ENCODE measurements at regions not wholly inside any gene's neighbourhood (a gene's known extent, or its start where the extent isn't known, plus 50 kb on each side); places are given as distances from the start of the nearest gene placed in this dataset.
"Not testable (repeated sequence)": the region's sequence is repeated elsewhere in the genome, so short reads cannot be mapped to it uniquely, and the experiment has no call there.

DNA sequence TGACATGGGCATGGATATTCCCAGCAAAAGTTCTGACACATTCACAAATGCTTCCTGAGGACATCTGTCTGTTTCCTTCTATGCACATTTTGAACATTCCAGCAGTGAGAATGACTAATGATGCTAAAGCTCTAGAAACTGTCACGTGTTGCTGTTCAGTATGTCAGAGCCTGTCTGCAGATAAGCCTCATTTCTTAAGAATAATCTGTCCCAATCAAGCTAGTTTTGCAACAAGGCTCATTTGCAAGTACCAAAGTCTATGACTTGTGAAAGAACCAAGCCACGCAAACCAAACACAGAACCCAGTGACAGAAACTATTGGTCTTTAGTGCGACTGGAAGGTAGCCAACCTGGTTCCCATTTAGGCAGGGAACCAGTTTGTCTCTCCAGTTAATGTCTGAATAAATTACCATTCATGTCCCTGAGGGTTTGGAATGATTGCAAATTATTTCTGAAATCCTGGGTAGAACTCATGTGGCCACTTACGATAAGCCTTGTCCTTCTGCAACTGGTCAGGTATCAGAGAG lies 178.5 kb downstream of the C9orf152 start:
- DNase-seq: peak; percentile 97

DNA sequence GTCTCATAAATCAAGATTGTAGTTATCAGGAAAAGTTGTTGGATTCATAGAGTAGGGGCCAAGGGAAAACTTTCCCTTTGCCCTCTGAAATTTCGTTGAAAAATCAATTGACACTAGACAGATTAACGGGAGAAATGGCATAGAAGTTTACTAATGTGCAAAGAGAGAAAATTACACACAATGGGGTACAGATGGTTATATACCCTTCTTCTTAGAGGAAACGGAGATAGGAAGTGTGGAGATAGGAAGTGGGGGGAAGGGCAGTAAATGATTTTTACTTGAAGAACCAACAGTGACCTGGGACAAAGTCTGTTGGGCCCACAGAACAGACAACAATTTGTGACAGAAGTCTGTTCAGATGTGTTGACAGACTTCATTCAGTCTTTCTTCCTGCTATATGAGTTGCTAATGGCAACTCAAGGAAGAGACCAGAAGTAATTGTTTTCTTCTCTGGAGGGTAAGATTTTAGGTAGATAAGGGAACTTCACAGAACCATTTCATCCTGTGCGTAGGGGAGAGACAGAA lies 177.9 kb downstream of the C9orf152 start:
- no peak for DNase-seq

DNA sequence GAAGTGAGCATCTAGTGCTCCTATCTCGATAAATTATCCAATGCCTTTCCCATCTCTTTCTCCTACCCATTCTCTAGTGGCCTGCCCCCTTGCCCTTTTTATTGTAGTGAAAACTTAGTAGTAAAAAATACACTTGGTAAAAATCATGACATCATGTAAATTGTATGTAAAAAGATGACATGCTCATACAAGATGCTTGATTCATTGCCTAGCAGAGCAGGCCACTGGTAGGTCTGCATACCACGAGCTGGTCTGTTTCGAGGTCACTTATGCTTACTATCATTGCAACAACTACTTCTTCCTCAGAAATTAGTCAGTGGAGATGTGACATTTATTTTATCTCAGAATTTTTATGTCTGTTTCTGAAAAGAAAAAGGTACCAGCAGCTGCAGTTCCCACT lies 177.3 kb downstream of the C9orf152 start:
- peak; percentile 84 for DNase-seq

GRCh38 chr9:110031511-110032173 lies 176.3 kb downstream of the C9orf152 start:
- peak; percentile 94 for DNase-seq

GRCh38 chr9:110032532-110032931 lies 175.4 kb downstream of the C9orf152 start:
- DNase-seq: not testable (repeated sequence)

GRCh38 chr9:110033869-110034268 lies 174.1 kb downstream of the C9orf152 start:
- DNase-seq: peak; percentile 31

GRCh38 chr9:110036286-110036685 lies 171.7 kb downstream of the C9orf152 start:
- DNase-seq: no peak

- DNase-seq: peak; percentile 83
Measured at GRCh38 chr9:110040788-110041187, 167.2 kb downstream of the C9orf152 start.

- no peak for DNase-seq
Measured at GRCh38 chr9:110041452-110041851, 166.5 kb downstream of the C9orf152 start.

DNA sequence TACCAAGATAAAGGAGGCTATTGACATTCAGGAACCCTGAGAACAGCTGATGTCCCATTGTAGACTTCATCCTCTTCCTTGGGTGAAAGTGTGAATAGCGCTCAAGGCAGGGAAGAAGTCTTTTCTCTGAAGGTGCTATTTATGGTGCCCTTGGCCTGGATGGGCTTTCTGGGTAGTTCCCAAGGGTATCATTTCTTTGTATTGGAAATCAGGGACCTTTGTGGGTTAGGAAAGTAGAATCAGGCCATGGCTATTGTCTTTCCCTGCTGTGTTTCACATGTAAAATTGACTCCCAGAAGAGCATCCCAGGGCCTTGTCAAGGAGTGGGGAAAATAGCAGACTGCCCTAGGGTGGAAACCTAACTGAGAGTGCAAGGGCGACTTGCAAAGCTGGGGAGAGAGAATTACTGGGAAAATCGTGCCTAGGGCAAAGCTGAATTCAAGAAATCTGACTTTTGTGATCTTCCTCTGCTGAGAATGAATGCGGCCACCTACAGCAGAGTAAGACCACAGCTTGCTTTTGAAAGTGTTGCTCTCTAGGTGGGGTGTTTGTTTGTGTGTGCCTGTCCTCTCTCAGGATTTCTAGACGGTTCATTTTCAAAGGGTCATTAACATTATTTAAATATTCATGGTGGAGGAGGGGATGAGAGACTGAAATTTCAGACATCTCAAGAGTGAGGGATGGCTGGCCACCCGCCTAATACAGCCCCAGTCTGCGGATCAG lies 160.6 kb downstream of the C9orf152 start:
- DNase-seq: no peak

DNA sequence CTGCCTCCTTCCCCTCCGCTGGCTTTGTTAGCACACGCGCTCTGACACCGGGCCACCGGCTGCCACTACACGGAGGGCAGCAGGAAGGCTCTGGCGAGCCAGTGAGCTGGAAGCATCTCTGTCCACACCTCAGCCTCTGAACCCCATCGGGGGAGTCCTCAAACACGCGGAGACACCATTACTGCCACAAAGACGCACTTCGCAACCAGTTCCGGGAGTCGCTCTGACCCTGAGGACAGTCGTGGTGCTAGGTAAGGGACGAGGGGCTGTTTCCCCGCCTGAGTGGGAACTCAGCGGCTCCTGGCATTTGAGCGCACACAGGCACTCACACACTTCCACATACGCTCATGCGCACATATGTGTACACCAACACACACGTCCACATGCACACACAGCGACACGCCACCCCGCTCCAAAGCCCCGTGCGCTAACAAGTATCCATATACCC lies 160.0 kb downstream of the C9orf152 start:
- DNase-seq: no peak

DNA sequence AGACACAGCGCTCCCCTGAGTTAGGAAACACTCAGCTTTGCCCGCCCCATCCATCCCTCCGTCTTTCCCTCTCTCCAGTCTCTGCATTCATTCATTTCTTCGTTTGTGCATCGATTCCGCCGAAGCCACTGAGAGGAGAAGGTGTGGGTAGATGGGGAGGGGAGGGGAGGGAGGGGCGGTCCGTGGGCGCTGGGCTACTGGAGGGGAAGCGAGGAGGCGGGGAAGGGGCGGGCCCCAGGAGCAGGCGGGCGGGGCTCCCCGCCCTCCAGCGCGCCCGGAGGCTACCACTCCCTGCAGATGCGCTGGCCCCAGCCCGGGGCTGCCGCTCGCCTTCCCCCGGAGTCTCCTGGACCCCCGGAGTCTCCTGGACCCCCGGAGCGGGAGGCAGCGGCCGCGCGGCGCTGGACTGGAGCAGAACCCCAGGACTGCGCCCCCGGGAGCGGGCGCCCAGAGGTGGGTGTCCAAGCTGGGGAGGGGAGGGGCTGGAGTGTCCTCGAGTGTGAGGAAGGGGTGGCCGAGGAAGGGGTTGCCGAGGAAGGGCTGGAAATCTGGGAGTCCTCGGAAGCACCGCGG lies 159.5 kb downstream of the C9orf152 start:
- DNase-seq: peak; percentile 81

- DNase-seq: peak; percentile 30
Measured at GRCh38 chr9:110048976-110049698, 158.8 kb downstream of the C9orf152 start.

DNA sequence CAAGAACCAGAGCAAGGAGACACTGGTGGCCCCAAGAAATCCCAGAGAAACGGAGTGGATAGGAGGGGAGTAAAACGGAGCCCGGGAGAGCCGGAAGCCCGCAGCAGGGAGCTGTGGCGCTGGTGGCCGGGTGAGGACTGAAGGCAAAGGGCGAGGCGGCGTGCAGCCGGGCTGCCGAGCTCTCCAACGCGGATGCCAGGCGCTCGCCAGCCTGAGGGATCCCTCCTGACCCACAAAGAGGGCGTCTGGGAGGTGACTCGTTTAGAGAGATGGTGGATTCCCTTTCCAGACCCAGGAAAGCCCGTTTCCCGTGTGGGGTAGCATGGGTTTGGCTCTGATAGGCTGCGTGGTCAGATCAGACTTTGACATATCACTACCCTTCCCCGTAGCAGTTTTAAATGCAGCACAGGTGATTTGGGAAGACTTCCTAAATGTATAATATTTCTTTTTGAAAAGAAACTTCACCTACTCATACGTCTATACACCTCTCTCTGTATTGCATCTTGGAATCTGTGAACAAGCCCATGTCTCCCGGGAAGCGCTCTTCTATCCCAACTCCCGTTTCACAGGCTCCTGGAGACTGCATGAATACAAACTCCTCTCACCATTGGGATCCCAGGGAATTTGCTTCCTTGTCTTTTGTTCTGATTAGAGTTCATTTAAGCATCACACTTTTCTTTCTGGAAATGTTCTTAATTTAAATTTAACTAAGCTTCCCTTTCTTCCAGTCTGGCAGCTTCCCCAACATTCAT lies 158.1 kb downstream of the C9orf152 start:
- peak; percentile 42 for DNase-seq

- DNase-seq: peak; percentile 95
Measured at GRCh38 chr9:110050925-110051355, 157.0 kb downstream of the C9orf152 start.

DNA sequence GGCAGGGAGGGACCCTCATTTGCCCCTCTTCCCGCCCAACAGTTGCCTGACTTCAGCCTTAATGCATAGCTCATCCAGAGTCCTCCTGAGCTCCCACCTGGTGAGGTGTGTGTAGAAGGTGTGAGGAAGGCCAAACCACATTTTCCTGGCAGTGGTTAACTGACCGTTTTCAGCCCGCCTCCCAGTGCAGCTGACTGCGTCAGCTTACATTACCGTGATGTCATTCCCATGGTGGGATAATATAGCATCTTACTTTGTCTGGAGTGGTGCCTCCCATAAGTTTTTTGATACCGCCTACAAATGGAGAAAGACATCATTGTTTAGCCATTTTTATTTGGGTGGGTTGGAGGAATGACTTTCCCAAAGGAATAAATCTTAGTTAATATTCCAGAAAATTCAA lies 151.9 kb downstream of the C9orf152 start:
- no peak for DNase-seq

- peak; percentile 53 for DNase-seq
Measured at GRCh38 chr9:110058304-110058953, 149.5 kb downstream of the C9orf152 start.

- no peak for DNase-seq
Measured at GRCh38 chr9:110059461-110059860, 148.5 kb downstream of the C9orf152 start.

DNA sequence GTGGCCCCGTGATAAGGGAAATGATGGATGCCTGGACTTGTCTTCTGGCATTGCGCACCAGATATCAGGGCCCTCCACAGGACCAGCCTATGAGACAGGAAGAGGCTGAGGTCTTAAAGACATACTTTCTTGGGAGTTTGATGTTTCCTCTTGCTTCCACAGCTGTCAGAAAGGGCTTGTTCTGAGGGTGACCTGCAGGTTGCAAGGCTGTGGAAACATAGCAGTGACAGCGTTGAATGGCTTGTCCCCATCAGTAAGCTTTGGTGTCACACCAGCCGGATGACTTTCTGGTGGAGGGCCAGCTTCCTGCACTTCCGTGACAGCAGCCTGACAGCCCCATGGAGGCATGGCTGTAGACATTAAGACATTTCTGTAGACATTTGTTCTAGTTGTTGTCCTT lies 143.2 kb downstream of the C9orf152 start:
- no peak for DNase-seq

DNA sequence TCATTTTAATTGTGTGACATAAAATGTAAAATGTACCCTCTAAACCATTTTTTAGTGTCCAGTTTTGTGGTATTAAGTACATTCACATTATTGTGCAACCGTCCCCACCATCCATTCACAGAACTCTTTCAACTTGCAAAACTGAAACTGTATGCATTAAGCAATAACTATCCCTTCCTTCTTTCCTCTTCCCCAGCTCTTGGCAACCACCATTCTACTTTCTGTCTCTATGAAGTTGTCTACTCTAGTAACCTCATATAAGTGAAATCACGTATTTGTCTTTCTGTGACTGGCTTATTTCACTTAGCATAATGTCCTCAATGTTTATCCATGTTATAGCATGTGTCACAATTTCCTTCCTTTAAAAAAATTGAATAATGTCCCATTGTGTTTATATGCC lies 142.4 kb downstream of the C9orf152 start:
- peak; percentile 57 for DNase-seq

DNA sequence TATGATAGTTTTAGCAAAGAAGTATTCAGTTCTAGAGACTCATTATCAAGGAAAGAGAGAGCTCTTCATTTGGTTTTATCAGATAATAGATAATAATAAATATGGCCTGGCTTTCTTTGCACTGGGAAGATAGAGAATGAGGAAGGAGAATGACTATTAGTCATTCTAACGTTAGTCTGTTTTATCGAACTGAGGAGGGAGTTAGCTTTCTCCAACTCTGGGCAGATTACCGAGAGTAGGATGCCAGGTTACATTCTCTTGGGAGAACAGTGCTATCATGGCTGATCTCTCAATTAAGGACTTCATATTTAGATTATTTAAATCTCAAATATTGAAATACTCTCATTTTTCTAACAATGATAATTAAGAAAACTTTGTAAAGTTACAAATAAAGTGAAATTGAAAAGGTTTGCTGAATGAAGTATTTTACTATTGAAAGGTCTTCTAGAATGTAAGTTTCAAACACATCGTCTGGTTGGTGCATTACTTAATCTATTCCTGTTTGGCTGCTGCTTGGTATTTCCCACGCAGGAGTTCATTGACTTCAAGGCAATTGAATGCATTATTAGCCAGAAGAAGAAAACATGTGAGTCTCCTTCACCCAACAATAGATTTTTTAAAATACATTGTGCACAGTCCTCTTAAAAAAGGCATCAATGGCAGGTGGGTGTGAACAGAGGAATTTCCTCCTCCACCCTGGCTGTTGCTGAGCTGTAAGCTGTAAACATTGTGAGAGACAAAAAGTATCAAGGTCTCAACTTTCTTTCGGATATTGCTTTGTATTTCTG lies 140.8 kb downstream of the C9orf152 start:
- DNase-seq: no peak
